Midbrain (tissue), 1 donor: ENCODE measurements at regions not wholly inside any gene's neighbourhood (a gene's known extent, or its start where the extent isn't known, plus 50 kb on each side); places are given as distances from the start of the nearest gene placed in this dataset.
"Not testable (repeated sequence)": the region's sequence is repeated elsewhere in the genome, so short reads cannot be mapped to it uniquely, and the experiment has no call there.

Experiments
- DNase-seq: peaks from one replicate; lab custom pipeline; 2025; lab: John Stamatoyannopoulos, UW

DNA sequence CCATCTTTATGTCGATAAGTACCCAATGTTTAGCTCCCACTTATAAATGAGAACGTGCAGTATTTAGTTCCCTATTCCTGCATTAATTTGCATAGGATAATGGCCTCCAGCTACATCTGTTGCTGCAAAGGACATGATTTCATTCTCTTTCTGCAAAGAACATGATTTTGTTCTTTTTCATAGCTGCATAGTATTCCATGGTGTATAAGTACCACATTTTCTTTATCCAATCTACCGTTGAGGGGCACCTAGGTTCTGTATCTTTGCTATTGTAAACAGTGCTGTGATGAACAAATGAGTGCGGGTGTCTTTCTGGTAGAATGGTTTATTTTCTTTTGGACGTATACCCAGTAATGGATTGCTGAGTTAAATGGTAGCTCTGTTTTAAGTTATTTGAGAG lies 63.0 kb downstream of the HLX start:
- no peak for DNase-seq

DNA sequence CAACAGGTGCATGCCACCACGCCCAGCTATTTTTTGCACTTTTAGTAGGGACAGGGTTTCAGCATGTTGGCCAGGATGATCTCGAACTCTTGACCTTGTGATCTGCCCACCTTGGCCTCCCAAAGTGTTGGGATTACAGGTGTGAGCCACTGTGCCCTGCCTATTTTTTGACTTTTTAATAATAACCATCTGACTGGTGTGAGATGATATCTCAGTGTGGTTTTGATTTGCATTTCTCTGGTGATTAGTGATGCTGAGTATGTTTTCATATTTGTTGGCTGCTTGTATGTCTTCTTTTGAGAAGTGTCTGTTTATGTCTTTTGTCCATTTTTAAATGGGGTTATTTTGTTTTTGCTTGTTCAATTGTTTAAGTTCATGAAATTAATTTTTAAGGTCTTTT lies 63.7 kb downstream of the HLX start:
- not testable (repeated sequence) for DNase-seq

DNA sequence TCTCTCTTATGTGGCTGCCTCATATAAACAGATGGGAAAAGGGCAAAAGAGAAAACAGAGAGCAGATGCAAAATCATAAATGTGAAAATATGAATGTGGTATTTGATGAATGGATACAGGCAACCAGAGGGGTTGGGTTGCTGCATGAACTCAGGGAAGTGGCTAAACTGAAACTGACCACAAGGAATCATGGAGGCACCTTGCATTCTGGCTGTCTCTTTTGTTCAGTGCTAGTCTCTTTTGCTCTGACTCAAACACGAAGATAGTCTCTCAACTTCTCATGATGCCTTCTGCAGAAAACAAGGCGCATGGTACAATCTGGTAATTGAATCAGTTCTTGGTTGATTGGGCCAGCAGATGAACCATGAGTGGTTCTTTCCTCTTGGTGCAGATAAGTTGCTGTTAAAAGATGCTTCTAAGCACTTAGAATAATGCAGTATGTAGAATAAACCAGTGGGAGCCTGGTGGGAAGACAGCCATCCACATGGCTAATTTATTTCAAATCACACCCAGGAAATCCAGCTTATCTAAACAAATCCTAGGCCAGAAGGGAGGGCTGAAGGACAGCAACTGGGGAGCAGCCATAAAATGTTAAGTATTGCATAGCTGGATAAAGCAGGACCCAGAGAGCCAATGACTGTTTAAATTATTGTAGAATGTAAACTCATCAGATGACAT lies 64.2 kb downstream of the HLX start:
- no peak for DNase-seq

DNA sequence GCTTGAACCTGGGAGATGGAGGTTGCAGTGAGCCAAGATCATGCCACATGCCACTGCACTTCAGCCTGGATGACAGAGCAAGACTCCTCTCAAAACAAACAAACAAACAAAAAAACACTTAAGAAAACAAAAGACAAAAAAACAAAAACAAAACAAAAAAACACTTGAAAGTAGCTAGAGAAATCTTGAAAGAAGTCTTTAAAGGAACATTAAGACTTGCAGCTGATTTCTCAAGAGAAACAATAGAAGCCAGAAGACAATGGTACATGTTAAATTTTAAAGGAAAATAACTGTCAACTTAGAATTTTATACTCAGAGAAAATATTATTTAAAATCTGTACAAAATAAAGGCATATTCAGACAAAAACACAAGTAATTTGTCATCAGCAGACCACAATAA lies 71.3 kb downstream of the HLX start:
- DNase-seq: no peak

DNA sequence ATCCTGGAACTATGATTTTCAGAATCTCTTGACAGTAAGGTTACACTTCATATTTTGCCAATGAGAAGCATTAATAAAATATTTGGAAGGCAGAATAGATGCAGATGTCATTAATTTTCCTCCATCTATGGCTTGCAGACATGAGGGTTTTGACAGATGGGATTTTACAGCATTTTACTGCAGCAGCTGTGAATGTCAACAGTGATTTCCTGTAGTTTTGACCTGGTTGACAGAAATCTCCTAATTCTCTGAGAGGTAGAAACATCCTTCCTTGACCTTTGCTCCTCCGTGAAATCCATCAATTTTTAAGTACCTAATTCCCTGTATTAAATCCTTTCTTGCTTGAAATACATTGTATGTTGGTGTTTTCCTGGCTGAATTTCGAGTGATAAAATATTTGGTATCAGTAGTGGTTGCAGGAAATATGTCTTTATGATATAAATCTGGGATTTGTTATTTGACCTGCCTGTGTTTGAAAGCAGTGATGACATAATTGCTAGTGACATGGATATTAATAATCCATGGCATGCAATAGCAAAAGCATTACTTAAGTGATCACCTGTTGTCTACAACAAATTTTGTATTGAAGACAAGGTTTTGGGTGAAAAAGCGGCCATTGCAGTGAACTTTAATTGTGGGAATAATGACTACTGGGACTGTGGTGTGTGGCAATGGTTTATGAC lies 73.9 kb downstream of the HLX start:
- no peak for DNase-seq

DNA sequence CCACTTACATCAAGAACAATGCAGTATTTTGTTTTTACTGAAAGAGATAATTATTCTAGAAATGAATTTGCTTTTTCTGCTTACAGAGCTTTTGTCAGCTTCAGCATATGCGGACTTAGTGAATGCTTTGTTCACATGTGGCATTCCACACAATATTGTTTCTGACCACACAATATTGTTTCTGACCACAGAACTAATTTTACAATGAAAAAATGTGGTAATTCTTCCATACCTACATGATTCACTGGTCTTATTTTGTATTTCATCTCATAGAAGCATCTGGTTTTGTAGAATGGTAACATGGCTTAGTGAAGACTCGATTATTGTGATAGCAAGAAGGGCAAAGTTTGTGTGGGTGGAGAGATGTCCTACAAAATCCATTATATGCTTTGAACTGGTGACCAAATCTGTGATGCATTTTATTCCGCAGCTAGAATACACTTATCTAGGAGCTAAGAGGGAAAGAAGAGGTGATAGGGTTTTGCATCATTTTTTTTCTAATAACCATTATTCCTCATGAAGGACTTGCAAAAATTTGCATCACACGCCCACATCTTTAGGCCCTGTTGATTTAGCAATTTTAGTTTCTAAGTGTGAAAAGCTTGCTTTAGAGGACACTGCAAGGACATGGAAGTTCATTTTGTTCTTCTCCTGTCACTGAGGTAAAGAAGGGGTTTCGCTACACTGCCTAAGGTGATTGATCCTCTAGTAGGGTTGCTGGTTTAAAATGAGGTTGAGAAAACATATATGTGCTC lies 75.3 kb downstream of the HLX start:
- DNase-seq: no peak

DNA sequence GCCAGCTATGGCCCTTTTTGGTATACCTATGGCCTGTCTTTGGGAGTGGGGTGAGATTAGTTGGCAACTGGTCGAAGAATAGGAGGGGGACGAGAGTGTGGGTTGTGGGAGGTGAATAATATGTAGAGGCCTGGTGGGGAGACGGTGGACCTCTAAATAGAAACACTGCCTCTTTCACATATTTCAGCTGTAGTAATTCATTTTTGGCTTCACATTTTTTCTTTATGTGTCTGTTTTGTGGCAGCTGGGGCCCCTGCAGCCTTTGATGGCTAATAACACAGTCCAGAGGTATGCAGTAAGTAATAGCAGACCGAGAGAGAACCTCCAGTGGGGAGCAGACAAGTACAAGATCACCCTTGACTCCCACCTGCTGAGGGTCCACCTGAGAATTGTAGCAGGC lies 75.9 kb downstream of the HLX start:
- no peak for DNase-seq

DNA sequence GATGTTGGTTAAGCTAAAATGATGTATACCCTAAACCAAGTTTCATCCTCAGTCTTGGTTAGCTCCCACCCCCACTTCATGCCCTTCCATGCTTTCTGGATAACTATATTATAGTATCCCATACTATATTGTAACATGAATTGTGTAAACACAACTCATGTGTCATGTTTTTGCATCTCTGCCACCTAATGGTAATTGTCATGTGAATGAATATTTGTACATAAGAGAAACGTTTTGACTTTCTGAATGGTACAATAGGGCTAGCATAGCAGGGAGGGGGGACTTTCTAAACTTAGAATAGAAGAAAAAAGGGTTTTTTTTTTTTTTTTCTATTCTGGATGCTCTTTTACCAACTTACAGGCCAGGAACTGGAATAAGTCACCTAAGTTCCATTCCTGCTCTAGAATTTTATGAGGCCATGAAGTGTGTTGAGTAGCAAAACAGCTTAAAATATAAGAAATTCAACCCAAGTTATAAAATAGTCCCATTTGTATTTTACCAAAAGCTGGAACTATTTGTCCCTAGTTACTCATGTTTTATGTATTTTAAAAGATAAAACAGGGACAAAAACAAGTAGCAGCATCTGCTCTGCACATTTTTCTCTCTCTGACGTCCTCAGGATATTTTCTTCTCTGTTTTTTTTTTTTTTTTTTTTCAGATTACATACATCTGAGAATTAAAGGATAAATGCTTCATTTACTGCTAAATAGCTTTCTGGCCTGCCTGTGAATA lies 77.4 kb downstream of the HLX start:
- no peak for DNase-seq

DNA sequence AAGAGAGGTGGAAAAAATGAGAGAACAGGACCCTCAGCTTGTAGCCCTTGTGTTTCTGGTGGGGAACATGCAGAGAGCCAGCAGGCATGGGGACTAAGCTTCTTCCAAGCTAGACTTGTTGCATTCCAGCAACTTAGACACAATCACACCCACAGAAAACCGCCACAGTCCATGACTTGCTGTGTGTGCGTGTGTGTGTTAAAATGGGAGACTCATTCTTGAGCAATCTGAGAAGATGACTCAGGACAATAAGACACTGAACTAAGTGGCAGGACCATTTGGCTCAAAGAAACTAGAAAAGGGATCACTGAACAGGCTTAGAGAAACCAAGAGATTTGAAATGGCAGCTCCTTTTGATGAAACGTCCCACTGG lies 78.0 kb downstream of the HLX start:
- DNase-seq: no peak

DNA sequence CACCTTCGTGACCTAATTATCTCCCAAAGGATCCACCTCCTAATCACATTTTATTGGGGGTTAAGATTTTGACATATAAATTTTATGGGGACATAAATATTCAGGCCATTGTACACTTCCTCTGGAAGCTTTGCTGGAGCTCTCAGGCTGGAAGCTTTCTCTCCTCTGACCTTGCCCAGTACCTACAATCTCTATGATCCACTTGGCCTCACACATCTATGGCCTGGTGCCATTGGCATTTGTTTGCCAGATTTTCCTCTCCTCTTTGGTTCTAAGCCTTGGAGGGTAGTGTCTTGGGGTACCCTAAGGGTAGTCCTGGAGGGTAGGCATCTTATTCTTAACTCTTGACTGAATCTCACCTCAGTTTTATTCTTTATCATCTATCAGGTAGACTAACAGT lies 79.0 kb downstream of the HLX start:
- DNase-seq: no peak

DNA sequence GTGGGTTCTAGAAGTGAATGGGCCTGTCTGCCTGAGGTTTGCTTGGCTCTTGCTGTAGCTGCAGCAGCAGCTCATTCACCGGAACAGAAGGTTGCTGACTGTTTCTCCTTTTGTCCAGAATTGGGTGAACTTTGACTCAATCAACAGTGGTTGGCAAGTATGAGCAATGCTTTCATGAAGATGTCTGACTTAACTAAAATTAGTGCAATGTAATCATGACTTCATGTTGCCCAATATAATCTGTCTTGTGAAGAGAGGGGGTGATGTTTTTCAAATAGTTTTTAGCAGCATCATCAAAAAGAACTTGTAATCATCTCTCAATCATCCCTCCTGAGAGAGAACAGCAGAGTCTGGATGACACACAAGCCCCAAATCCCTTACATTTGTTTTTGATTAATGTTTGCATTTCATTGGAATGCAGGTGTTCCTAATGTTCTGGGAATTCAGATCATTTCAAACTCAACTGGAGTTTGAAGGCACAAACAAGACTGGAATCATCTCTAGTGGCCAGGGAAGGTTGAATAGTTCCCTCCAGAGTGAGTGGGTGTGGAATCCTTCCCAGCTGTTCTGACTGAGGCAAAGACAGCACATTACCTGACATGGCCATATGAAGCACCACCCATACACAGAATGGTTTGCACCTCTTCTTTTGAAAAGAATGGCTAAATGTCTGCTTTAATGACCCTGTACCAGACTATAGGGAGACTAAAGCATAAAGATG lies 82.9 kb downstream of the HLX start:
- DNase-seq: no peak

DNA sequence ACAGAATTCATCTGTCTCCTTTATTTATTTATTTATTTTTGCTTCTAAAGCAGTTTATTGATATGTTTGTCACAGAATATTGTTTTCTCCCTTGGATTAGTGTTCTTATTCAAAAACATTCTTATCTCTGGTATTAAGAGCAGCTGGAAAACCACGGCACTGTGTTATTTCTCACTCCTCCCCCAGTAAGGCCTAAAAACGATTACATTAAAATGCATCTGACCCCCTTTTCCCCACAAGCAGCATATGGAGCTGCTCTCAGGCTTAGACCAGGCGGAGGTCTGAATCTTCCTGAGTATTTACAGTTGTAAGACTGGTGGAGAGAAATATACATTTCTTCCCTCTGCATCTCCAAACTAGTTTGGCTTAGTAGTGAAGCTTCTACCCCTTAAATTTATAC lies 86.8 kb downstream of the HLX start:
- DNase-seq: no peak

DNA sequence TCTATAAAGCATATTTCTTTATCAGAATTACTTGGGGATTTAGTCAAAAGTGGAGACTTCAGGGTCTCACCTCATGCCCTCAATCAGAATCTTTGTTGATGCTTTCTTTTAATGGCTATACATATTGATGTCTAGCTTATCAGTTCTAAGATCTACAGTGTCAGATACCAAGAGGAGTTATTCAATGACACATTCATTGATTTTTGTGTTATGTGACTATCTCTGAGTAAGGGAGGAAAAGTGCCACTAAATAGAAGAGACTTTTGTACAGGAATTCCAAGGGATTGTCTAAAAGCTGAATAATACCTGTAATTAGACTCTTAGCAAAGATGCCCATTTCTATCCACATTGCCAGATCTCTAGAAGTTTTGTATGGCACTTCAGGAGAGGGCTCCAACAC lies 87.2 kb downstream of the HLX start:
- no peak for DNase-seq

DNA sequence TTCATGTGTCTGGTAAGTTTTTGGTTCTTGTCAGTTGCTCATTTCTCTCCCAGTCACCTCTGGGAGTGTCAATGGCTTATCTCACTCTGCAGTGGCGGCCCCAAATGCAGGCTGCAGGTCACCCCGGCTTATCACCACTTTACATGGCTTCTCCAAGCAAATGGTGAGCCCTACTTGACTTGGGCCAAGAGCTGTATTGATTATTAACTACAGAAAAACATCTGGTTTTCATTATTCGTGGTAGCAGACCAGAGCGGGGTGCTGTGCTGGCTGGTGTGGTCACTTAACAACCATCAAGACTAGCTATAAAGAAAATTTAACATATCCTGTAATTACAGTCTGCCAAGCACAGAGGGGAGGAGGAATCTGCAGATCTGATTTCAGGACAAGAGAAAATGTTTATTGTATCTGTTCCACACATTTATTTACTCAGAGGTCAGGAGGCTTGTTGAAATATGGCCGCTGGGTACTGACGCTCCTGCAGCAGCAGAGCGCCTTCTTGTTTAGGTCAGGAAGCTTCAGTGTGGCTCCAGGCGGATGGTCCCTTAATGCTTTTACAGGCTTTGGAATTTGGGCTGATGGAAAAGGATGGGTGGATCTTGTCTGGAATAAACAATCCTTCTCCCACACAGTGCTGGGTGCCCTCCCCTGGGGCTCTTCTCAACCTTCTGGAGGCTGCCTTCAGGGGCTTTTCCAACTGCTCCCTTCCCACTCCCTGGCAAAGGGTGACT lies 87.8 kb downstream of the HLX start:
- no peak for DNase-seq

DNA sequence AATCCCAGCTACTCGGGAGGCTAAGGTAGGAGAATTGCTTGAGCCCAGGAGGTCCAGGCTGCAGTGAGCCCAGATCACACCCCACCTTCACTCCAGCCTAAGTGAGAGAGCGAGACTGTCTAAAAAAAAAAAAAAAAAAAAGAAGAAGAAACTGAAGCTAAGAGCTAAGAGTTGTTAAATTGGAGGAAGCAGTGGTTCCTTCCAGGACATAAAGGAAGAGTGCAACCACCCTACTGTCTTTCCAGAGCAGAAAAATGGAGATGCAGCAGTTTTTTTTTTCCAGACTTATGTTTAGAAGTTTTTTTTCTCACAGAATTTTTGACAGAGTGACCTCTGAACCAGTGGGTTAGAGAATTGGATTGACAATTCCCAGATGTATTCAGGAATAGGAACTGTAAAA lies 88.7 kb downstream of the HLX start:
- no peak for DNase-seq

DNA sequence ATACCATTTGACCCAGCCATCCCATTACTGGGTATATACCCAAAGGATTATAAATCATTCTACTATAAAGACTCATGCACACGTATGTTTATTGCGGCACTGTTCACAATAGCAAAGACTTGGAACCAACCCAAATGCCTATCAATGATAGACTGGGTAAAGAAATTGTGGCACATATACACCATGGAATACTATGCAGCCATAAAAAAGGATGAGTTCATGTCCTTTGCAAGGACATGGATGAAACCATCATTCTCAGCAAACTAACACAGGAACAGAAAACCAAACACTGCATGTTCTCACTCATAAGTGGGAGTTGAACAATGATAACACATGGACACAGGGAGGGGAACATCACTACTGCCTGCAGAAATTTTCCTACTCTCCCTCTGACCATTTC lies 90.0 kb downstream of the HLX start:
- DNase-seq: not testable (repeated sequence)

DNA sequence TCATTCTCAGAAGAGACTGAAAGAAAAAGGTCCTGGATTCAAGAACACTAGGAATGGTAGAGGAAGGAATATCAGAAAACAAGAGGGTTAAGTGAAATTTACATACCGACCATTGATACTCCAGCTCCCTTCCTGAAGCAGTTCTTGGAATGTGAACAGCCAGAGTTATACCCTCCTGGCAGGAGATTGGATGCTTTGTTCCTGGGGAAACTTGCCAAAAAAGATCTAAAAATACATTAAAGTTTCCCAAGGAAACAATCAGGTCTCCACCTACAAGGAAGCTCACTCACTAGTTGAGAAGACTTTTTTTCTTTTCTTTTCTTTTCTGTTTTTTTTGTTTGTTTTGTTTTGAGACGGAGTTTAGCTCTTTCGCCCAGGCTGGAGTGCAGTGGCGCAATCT lies 91.1 kb downstream of the HLX start:
- no peak for DNase-seq

DNA sequence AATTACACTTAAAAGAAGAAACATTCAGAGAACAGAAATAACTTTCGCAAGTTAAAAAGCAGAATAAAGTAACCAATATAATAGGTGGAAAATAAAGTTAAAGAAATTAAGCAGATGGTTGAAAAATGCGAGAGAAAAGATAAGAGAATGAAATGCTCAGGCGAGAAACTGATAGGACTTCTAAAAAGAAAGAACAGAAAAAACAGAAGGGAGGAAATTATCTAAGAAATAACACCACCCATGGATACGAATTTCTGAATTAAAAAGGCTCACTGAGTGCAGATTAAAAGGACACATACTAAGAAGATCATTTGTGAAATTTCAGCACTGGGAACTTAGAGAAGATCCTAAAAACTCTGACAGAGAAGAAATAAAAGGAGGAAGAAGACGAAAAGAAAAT lies 92.0 kb downstream of the HLX start:
- DNase-seq: no peak

DNA sequence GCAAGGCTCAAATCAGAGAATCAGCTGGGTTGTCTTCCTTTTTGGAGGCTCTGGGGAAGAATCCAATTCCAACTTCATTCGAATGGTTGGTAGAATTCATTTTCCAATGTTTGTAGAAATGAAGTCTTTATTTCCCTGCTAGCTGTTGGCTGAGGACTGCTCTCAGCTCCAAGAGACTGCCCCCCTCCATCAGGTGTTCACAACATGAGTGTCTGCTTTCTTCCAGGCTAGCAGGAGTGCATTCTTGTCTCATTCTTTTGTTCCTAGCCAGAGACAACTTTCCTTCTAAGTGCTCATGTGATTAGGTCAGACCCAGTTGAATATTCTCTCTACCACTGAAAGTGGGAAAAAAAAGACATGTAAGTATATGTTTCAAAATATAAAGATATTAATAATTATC lies 95.2 kb downstream of the HLX start:
- DNase-seq: no peak

DNA sequence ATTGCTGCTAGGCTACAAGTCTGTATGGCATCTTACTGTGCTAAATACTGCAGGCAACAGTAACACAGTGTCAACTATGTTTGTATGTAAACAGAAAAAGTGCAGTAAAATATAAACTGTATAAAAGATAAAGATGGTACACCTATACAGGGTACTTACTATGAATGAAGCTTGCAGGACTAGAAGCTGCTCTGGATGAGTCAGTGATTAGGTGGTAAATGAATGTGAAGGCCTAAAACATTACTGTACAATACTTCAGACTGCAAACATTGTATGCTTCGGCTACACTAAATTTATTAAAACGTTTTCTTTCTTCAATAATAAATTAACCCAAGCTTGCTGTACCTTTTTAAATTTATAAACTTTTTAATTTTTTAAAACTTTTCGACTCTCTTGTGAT lies 97.1 kb downstream of the HLX start:
- no peak for DNase-seq

DNA sequence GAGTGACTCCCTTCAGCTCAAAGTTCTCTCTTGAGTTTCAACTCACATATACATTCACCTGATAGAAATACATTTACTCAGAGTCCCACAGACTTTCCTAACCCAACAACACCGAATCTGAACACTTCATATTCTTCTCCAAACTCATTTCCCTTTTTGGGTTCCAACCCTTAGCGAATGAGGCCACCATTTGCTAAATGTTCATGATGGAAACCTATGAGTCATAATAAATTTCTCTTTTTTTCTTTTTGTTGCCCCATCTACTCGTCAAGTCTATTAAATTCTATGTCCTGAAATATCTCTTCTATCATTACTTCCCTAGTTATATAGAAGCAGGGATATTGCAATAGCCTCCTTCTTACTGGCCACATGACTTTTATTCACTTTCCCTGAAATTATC lies 100.1 kb downstream of the HLX start:
- DNase-seq: no peak
